GM19328 (cell line): ENCODE measurements at regions not wholly inside any gene's neighbourhood (a gene's known extent, or its start where the extent isn't known, plus 50 kb on each side); places are given as distances from the start of the nearest gene placed in this dataset.

Experiments
- ATAC-seq: cut with Tn5 transposase; IDR thresholded peaks from one replicate; pipeline ENCODE4 v1.9.1; 2021; ENCODE audit warnings: mild to moderate bottlenecking, moderate library complexity; ENCODE audit not compliant: unreplicated experiment

DNA sequence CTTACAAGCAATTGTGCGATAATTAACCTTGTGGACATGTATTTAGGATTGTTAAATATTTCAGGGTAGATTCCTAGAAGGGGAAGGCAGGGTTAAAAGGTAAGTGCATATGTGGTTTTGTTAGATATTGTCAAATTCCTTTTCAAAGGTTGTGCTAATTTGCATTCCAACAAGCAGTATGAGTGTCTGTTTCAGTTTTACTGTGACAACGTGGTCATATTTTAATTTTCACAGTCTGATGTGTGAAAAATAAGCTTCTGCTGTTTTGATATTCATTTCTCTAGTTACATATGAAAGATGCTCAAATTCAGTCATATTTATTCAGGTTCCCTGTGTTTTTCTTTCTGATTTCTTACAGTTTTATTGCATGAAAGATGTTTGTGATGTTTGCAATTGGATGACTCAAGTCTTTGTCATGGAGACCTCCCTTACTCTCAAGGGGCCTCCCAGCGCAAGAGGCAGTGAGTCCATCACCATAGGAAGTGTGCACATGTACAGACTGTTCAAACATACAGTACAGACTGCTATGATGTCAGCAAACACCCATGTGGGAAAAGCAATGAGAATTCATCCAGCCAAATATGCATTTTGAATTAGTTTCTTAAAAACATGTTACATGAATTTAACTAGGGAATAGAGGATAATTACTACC lies 310.8 kb downstream of the GALR1 start:
- ATAC-seq, result no peak

DNA sequence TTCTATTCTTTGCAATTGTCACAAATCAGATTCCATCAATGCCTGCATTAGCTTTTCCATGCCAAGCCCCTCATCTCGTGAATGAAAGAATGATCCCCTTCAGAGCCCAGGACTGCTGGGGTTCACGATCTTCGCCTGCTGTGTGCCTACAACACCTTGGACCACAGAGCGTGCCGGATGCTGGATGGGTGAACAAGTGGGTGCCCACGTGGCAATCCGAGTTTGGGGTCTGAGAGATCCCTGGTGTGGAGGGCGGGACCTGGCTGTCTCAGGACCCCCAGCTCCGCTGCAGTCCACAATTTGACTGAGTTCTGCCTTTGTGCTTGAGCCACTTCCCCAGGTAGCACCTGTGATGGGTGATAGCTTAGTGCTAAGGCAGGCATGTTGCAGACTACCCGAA lies 317.0 kb downstream of the GALR1 start:
- no peak for ATAC-seq

DNA sequence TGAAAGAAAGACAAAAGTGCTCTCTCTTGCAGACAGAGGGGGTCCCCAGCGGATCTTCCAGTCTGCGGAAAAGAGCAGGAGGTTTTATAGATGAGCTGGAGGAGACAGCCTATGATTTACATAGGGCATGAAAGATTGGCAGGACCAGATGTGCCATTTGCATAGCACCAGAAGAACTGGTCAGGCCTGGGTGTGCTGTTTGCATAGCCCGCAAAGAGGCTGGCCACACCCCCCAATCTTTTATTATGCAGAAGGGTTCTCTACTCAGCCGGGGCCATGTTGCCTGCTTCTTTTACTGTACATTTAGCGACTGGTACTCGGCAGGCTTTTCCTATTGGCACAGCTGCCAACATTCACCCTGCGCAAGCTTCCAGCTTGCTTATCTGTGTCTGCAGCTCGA lies 317.6 kb downstream of the GALR1 start:
- ATAC-seq, result no peak

DNA sequence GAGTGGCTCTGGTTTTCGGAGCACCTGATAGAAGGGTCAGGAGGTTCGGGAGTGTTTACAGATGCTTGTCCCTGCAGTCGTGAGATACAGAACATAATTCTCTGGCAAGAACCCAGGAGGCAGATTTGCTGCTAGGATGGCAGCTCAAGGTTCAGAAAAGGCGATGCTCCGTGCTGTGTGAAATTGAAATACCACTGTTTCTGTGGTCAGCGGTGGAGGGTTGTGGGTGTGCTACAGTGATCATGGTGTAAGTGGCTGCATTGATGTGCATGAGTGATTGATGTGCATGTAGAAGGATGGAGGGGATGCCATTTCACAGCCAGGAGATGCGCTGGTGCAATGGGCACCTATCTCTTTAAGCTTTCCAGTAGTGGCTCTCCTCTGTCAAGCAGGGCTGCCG lies 322.1 kb downstream of the GALR1 start:
- ATAC-seq, result no peak

DNA sequence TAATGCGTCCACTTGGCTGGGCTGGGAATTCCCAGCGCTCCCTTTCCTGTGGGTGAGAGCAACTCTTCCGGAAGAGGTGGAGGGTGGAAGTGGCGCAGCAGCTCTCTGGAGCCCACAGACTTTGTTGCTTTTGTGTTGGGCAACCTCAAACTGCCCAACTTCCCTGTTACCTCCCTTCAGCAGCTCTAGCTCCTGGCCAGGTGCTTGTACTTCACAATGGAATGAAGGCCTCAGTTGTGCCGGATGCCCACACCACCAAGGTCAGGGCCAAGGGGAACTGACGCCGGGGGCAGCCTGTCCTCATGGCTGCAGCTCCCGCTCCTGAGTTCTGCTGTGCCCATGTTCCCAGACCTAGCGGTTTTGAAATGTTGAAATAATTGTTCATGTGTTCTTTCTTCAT lies 322.9 kb downstream of the GALR1 start:
- no peak for ATAC-seq

DNA sequence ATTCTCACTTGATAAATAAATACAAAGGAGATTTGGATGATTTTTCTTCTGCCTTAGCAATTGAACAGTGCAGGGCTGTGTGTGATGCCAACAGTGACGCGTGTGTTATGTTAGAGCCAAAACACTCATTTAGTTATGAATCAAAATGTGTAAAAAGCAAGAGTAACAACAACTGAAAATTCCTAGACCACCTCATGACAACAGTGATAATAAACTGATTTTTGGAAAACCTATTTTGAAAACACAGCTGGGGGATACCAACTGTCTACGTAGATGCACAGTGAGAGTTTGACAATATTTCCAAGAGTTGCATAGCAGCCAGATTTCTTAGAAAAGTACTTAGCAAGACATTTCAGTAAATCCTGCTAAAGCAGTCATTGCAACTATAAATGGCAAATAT lies 323.9 kb downstream of the GALR1 start:
- ATAC-seq, result no peak

DNA sequence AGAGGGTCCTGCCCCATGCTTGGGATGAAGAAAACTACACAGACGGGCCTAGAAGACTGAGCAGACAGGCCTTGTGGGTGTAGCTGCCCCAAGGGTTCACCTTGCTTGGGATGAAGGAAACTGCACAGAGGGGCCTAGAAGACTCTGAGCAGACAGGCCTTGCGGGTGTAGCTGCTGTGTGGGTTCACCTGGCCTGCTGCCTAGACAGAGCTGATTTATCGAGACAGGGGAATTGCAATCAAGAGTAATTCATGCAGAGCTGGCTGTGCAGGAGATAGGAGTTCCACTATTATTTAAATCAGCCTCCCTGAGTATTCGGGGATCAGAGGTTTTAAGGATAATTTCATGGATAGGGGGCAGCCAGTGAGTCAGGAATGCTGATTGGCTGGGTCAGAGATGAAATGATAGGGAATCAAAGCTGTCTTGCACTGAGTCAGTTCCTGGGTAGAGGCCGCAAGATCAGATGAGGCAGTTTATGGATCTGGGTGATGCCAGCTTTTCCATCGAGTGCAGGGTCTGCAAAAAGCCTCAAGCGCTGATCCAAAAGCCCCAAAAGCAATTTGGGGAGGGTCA lies 341.4 kb downstream of the GALR1 start:
- ATAC-seq, result no peak

DNA sequence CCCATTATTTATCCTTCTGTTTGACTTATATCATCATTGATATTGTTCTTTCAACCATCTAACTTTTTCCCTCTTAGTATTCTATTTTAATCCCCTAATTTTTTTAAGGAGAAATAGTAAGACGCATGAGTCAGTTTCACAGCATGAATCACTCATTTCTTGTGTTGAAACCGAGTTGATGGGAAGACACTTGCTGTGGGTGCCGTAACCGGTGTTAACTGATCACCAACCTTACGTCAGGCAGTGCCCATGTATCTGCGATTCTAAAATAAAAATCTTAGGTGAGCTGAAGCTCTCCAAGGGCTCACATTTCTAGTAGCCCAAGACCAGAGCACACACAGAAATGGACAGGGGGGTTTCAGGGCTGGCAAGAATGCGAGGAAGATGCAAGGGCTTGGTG lies 348.1 kb downstream of the GALR1 start:
- ATAC-seq, result no peak

DNA sequence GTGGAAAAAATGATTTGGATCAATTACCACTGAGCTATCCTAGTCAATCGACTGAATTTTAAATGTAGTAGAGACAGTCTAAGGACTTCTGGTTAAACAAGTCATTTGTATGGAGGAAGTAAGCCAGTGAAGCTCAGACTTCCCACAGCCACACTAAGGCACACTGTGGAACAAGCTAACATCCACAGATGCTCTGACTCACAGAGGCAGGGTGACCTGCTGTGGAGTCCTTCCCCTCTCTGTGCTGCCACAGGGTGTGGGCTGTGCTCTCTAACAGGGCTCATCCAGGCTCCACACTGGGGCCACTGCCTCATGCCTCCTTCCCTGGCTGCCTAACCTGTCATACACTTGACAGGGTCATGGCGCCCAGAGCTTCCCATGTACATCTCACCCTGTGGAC lies 351.0 kb downstream of the GALR1 start:
- no peak for ATAC-seq

DNA sequence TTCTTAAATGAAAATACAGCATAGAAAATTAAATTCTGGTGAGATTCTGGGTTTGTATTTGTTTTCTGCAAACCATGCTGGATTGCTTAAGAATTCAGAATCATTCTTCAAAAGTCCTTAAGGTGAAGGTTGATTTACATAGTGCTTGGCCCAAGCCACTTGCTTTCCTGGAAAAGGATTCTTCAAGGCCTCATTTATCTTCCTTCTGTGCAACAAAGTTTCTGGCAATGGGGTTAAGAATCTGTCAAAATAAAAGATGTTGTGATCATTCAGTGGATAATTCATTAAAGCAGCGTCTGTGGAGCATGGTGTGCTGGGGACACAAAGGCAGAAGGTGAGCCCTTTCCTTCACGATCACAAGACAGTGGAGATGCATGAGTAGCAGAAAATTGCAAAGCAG lies 351.9 kb downstream of the GALR1 start:
- ATAC-seq, result no peak

DNA sequence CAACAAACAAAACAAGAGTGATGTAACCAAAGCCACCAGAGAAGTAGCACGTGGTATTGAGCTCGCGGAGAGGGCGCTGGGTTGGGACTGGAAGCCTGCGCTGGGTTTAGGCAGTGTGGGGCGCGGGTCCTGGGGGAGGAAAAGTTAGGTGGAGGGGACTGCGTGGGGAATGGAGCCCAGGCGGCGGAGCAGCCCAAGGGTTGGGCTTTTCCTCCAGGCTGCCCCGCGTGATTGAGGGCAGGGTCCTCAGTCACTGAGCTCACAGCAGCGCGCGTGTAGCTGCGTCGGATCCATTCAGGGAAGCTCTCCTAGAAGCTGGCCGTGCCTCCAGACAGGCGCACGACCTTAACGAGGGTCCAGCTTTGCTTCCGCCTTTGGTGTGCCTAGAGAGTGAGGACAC lies 357.4 kb downstream of the GALR1 start:
- ATAC-seq, result no peak

DNA sequence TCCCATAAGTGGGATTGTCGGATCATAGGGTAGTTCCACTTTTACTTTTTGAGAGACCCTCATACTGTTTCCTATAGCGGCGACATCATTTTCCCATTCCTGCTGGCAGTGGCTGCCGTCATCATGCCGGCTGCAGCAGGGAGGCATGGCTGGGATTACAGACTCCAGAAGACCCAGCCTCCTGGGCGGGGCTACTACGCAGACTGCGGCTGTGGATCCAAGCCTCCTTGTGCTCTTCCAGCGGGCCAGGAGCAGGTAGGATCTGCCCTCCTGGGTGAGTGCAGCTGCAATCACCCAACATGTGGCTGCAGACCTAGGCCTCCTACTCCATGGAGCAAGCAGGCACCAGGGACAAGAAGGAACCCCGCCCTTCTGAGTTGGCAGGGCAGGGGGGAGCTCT lies 359.2 kb downstream of the GALR1 start:
- ATAC-seq, result no peak

DNA sequence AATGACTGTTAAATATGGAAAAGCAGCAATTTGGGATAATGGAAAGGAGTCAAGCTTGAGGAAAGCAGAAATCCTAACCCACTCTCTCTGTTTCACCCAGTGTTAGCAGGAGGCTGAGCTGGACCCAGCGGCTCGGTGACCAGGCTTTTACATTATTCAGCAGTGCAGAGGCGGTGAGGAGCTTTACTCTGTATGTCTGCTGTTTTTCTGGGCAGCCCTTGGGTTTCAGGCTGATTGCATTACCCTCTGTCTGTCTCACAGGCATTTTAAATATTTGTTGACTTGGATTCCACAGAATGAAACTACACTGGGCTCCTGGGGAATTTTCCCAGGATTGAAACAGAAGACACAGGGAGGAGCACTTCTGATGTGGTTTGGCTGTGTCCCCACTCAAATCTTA lies 368.0 kb downstream of the GALR1 start:
- no peak for ATAC-seq

DNA sequence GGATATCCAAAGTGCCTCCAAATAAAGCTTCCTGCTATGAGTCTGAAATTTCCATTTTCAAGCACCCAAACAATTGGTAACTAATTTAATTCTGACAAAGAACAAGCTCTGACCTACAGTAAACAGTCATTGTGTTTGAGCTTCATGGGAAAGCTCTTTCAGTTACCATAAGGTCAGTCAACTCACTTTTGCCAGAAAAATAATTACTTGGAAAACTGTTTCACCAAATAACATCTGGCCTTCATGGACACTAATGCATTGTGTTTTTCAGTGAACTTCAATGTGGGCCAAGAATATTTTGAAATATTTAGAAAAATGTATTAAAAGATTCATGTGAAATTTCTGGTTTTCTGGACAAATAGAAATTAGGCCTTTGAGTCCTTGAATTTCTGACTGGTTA lies 369.9 kb downstream of the GALR1 start:
- no peak for ATAC-seq

DNA sequence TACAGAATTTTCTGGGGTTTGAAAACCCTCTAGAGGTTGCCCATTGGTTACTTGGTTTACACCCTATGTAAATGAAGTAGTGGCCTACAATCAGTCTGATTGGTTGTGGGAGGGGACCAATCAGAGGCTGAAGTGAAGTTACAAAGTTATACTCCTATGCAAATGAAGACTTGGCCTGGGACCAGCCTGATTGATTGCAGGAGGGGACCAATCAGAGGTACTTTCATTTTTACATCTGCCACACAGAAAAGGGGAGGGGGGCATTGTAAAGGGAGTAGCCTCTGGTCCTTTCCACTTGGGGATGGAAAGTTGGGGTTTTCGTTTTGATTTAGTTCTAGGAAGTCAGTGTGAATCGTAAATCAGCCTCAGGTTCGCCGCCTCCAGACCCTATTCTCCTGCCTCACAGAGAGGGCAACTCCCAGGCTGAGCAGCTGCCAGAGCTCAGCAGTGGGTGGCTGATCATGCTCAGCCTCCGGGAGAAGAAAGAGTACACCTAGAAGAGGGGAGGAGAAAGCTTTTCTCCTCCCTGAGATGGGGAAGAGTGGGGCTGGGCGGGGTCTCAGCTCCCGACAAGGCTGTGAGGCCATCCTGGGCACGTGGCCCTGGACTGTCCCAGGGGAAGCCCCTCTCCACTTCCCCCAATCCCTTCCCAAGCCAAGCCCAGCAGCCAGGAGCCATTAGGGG lies 372.5 kb downstream of the GALR1 start:
- ATAC-seq, result no peak

DNA sequence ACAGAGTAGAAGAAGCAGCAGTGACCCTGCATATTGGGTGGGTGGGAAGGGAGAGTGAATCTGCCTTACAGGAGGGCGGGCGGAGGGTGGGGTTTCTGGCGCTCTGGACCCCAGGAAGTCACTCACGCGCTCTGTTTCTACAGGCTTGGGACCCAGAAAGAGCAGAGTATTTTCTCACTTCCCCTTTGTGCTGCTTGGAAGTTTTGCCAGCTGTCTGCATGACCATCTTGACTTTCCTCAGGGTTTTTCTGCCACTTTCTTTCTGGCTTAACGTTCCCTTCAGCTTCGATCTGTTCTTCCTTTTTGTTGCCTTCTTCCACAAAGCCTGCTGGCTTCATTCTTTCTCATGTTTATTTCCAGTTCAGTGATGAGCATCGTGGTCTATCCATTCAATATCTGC lies 383.1 kb downstream of the GALR1 start:
- peak; percentile 67 for ATAC-seq

DNA sequence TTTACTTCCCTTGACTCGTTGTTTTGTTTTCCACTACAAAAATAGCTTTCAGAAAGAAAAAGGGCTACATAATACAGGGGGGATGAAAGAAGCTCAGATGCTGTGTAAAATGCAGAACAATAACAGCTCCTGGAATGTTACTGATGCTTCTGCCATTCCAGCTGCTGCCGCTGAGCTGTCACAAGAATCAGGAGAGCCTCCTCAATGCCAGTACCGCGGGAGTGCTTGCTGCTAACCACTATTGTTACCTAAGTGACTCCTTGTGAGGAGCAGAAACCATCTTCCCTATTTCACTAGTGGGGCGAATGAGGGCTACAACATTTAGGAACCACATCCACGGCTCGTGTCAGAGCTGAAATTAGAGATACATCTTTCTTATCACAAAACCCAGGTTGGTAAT lies 384.8 kb downstream of the GALR1 start:
- no peak for ATAC-seq

DNA sequence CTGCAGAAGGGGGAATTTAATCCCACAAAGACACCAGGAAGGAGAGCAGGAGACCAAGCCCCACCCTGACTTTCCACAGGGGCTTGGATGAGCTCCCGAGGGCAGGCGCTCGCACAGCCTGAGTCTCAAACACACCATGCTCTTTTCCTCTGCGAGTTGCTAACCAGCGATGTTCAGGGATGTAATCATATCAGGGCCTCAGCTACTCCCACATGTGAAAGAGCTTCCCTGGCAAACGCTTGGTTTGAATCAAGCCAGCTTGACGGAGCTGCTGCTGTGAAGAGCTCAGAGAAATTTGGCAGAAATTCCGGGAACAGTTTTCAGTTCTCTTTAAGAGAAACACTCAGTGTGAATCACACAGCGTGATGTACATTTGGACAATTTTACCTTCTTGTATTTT lies 385.8 kb downstream of the GALR1 start:
- no peak for ATAC-seq

DNA sequence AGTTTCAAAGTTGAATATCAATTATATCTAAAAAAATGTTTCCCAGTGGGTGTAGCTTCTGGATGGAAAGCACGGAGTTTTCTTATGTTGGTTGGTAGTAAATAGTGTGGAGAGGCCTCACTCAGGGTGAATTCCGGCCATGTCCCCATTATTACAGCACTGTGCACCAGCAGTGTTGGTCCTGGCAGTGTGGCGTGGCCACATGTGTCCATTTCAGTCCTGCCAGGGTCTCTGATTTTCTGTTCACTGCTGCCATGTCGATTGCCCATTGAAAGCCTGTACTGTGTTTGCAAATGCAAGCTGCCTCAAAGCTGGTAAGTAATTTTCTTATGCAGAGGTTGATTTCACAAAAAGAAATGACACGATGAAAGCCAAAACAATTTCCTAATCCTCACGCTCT lies 386.2 kb downstream of the GALR1 start:
- ATAC-seq, result no peak

DNA sequence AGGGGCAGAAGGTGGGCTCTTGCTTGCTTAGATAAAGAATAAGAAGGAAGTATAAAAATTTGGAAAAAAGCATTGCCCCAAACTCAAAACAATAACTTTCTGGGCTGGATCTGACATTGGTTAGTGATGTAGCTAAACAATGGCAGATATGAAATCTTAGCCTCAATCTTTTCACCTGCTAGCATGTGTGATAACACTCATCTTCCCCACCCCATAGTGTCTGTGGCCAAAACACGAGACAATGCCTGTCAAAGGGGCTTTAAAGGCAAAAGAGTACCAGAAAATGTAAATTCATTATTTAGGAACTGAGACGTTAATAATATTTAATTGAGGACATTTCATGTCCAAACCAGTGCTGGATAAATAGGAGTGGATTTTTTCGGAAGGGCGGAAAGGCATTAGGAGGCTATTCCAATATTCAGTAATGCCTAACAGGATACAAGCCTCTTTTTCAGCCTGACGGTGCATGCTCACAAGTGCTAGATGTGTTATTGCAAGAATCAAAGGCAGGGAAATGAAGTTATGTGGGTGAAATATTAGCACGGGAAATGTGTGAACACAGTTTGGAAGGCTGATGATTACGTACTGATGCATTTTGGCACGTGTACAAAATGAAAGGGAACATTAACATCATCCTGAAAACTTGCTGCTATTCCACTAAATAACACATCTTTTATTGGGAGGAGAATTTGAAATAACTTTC lies 395.7 kb downstream of the GALR1 start:
- ATAC-seq, result no peak

DNA sequence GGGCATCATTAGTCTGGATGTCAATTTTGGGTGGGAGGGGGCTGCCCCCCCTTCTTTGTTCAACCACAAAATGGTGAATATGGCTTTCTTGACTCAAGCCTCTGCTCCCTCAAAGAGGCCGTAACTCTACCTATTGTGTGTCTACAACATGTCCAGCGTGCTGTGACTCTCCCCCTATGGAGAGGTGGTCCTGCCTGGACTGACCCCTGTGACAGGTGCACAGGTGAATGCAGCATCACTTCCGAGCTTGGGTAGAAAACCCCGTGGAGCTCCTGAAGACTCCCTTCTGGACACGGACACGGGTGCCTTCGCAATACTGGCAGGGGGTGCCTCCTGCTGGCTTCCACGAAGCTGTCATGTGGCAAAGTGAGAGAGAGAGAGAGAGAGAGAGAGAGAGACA lies 397.8 kb downstream of the GALR1 start:
- no peak for ATAC-seq

DNA sequence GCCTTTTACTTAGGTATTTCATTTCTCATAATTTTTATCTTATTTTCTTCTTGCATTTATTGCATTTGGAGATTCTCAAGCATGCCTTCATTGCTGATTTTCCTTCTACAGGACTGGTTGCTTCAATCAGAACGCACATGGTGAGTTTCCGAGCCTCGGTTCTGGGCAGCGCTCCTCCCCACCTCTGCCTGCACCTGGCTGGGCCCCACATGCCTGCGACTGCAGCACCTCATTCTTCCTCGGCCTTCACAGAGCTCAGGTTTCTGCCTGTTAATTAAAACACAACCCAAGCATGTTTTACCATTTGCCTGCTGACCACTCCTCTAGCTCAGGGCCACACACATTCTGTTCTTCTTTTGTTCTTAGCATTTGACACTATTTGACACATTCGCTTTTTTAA lies 398.8 kb downstream of the GALR1 start:
- ATAC-seq, result no peak
